Fibroblast of skin of scalp (primary cell): ENCODE measurements at regions not wholly inside any gene's neighbourhood (a gene's known extent, or its start where the extent isn't known, plus 50 kb on each side); places are given as distances from the start of the nearest gene placed in this dataset.

Experiments
- DNase-seq: peaks from one replicate; pipeline ENCODE4 v3.0.0-alpha.2; 2013

GRCh38 chr9:126225611-126226609 lies 100.7 kb upstream of the MVB12B start:
- DNase-seq, result no peak

- no peak for DNase-seq
These were observed 99.4 kb upstream of the MVB12B start for GRCh38 chr9:126226991-126227936.

DNA sequence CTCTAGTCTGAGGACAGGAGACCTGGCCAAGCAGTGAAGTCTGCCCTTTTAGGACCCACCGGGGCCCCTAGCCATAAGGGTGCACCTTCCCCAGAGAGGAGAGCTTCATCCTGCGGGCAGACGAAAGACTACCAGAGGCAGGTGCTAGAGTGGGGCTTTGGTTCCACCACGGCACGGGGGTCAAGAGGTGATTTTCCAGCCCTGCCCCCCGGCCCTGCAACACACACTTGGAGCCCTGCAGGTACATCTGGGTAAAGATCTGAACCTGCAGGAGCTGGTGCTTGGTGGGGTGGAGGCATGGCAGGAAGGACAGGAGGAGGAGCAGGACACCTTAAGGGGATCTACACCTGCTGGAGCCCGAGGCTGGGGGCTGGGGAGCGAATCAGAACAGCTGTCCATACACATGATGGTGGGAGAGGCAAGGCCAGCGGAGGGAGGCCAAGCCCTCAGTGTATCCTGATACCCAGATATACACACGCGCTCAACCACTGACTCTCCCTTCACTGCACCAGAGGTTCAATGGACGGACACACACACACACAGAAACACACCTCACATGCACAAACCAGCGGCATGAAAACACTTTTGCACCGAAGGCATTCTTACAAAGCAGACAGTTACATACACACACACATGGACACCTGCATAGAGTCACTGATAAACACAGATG lies 98.4 kb upstream of the MVB12B start:
- DNase-seq, result no peak

- DNase-seq, result peak; percentile 70
These were observed 97.7 kb upstream of the MVB12B start for GRCh38 chr9:126228781-126229444.

DNA sequence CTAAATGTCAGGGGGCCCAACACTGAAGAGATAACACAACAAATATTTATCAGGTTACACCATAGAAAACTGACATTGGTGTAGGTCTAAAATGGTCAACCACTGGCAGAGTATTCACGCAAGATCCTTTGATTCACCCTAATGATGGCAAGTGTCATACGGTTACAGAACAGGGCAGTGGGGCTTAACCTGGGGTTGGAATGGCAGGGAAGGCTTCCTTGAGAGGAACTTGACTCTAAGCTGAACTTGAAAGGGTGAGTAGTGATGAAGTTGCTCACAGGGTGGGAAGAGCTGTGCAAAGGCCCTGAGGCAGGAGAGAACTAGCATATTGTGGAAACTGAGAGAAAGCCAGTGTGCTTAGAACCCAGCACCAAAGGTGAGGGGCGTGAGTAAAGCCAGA lies 97.1 kb upstream of the MVB12B start:
- DNase-seq, result no peak

GRCh38 chr9:126230692-126231091 lies 95.9 kb upstream of the MVB12B start:
- DNase-seq, result no peak

DNA sequence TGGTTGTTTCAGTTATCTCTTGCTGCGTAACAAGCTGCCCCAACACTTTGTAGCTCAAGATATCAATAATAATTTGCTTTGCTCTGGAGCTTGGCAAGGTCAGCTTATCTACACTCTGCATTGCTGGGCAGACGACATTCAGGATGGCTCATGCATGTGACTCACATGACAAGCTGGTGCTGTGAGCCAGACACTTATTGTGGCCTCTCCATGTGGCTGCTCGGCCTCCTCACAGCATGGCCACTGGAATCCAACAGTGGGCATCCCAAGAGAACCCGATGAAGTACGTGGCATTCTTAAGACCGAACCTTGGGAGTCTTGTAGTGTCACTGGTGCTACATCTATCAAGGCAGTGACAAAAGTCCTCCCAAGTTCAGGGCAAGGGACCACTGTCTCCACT lies 94.2 kb upstream of the MVB12B start:
- DNase-seq, result no peak

DNA sequence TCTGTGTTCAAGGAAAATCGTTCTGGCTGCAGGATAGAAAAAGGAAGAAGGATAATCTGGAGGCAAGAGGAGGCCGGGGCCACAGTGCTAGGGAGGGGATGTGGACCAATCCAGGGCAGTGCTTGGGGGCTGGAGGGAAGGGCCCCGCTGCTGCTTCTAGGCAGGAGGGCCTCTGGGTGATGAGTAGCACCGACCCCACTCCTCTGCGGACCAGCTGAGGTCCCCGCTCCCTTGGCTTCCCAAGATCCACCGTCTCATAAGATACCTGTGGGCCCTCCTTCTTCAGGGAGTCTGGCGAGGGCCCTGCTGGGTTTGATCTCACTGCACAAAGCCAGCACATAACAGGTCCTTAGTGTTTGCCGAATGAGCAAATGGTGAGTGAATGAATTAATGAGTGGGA lies 93.5 kb upstream of the MVB12B start:
- no peak for DNase-seq

DNA sequence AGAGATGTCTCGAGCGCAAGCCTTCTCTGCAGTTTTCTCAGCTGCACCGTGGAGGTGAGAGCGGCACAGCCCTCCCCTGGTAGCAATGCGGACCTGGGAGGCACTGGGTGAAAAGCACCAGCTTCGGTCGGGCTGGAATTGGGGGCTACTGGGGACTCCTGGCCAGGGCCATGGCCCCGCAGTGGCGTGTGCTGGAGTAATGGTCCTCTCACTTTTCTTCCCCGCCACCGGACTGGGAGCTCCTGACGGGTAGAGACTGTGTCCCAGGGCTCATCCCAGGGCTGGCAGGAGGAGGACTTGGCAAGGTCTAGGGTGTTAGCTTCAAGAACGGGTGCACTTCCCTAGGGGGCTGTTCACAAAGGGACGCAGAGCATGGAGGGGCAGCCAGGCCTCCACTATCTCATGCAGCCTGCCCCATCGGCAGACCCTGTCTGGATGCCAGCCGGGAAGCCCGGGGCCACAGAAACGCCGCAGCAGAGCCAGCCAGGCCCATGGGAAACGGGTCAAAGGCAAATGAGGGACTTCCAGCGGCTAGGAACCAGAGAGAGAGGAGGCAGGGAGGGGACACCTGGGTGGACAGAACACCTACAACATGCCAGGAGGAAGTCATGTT lies 92.6 kb upstream of the MVB12B start:
- no peak for DNase-seq

GRCh38 chr9:126234681-126235335 lies 91.8 kb upstream of the MVB12B start:
- no peak for DNase-seq

GRCh38 chr9:126235336-126236243 lies 91.0 kb upstream of the MVB12B start:
- DNase-seq, result no peak

DNA sequence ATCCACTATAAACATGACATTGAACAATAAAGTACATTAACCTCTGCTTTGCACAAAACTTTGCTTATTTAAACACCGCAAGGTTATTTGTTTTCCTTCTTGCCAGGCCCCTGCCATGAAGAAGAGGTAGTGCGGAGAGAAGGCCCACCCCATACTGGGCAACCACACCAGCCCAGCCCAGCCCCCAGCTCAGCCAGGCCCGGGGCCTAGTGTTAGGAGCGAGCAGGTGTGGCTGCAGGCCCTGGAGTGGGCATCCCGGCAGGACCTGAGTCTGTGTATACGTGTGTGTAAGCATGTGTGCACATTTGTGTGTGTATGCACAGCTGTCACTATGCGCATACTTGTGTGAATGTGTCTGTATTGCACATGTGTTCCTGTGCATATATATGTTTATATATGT lies 90.4 kb upstream of the MVB12B start:
- DNase-seq, result no peak

DNA sequence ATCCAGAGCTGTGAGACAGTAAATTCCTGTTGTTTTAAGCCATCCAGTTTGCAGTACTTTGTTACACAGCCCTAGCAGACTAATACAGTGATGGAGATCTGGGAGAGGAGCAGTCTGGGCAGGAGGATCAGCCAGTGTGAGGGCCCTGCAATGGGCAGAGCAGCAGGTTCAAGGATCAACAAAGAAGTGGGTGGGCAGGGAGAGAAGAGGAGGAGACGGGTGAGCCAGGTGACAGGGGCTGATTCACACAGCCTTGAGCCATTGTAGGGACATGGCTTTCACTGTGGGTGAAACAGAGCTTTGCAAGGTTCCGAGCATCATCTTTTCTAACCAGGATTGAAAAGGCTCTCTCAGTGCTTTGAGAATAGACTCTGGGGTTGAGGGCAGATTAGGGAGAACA lies 88.2 kb upstream of the MVB12B start:
- DNase-seq, result no peak

DNA sequence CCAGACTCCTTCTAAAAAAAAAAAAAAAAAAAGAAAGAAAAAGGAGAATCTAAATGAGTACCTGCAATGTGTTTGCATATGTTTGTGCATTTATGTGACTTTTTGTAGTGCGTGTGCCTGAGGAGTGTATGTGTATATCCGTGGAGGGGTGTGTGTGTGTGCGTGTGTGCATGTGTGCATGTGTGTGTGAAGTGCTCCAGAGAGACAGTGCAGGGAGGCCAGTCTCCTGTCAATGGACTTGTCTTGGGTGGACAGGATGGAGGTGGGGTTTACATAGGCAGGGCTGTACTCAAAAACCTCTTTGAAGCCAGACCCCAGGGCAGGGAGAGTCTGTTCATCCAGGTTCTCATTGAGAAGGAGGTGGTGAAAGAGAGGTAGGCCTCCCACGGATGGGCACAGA lies 87.1 kb upstream of the MVB12B start:
- DNase-seq, result no peak

GRCh38 chr9:126240835-126241234 lies 85.8 kb upstream of the MVB12B start:
- DNase-seq, result no peak

DNA sequence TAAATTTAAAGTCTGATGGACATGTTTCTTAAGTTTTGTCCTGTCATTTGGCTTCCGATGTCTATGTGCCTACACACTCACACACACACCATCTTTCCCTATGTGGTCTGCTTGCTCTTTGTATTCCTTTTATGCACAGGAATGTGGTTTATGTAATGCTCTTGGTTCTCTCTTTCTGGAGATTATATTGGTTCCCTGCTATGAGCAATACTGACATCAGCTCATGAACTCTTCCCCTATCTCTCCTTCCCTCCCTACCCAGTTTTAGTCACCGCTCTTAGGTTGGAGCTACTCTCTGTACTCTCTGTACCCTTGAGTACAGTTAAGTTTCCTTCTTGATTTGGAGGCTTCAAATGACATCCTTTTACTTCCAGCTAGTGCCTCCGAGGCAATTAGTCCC lies 77.9 kb upstream of the MVB12B start:
- DNase-seq, result peak; percentile 80

- no peak for DNase-seq
These were observed 64.9 kb upstream of the MVB12B start for GRCh38 chr9:126261584-126262356.

- DNase-seq, result no peak
These were observed 63.9 kb upstream of the MVB12B start for GRCh38 chr9:126262738-126263137.

DNA sequence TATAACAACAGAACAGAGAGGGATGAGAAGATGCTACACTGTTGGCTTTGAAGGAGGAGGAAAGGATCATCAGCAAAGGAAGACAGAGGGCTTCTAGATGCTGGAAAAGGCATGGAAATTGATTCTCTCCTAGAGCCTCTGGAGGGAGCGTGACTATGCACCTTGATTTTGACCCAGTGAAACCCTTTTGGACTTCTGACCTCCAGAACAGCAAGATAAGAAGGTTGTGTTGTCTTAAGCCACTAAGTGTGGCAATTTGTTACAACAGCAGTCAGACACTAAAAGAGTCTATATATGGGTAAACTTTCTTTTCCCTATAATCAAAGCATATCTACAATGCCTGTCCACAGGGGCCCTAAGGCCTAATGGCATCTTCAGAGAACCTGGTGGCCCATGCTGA lies 56.1 kb upstream of the MVB12B start:
- no peak for DNase-seq
